Gastroesophageal sphincter (tissue), 4 donors: ENCODE measurements at regions not wholly inside any gene's neighbourhood (a gene's known extent, or its start where the extent isn't known, plus 50 kb on each side); places are given as distances from the start of the nearest gene placed in this dataset.
A peak's percentile ranks its signal among the peaks of the same experiment; 100 is the strongest.

Experiments used
- ATAC-seq: fragments of 150-250 bp; one replicate; pipeline ENCODE4 v1.9.1; 2016; ENCODE audit warnings: mild to moderate bottlenecking, moderate library complexity
- H3K27ac ChIP-seq, 4 donors: fragments of 200-600 bp; sonication (generic) in 3 of 4; 1 replicate in 3 of 4; 2 replicates in 1 of 4; pipeline ENCODE4 v1.5.1; 2016 to 2019
- H3K27me3 ChIP-seq: fragments of 200-600 bp; sonication (generic); one replicate; pipeline ENCODE4 v1.5.1; 2019
- H3K36me3 ChIP-seq, 2 donors: fragments of 200-600 bp; sonication (generic); one replicate each; pipeline ENCODE4 v1.5.1; 2019; ENCODE audit warnings: control low read depth in 1 of 2
- H3K4me1 ChIP-seq, 3 donors: fragments of 200-600 bp; sonication (generic); 1 replicate in 2 of 3; 2 replicates in 1 of 3; pipeline ENCODE4 v1.5.1; 2016 to 2019; ENCODE audit warnings: control low read depth in 2 of 3
- H3K4me3 ChIP-seq, 2 donors: fragments of 200-600 bp; sonication (generic); one replicate each; pipeline ENCODE4 v1.5.1; 2019; ENCODE audit warnings: mild to moderate bottlenecking in 1 of 2, moderate library complexity in 1 of 2
- H3K9me3 ChIP-seq, 3 donors: fragments of 200-600 bp; sonication (generic); one replicate each; pipeline ENCODE4 v1.5.1; 2017 to 2019; ENCODE audit warnings: control low read depth in 2 of 3
- EP300 ChIP-seq: sonication (generic); formaldehyde crosslinking; IDR thresholded peaks from one replicate; pipeline ENCODE4 v1.6.1; 2017; ENCODE audit warnings: antibody characterized with exemption, mild to moderate bottlenecking
- POLR2A ChIP-seq, 2 donors: fragments of 450-650 bp; IDR thresholded peaks; one replicate each; pipeline ENCODE4 v1.6.1; 2017; ENCODE audit warnings: antibody characterized with exemption in 2 of 2, mild to moderate bottlenecking in 2 of 2, moderate library complexity in 1 of 2
- POLR2AphosphoS5 ChIP-seq: sonication (generic); formaldehyde crosslinking; IDR thresholded peaks from one replicate; pipeline ENCODE4 v1.6.1; 2017; ENCODE audit warnings: antibody characterized with exemption
- WGBS, 2 donors: methylation state at CpG; one replicate each; pipeline ENCODE4 v1.1.5; 2018; ENCODE audit warnings: low coverage in 1 of 2; 5-methylcytosine and 5-hydroxymethylcytosine counted together
- TF ChIP-seq, protein P1 (sequence below), 4 experiments: fragments of 200-600 bp in 2 of 4; fragments of 450-650 bp in 2 of 4; sonication (generic) in 1 of 4; IDR thresholded peaks; one replicate each; pipeline ENCODE4 v1.5.1; 2017 to 2019; ENCODE audit warnings: antibody characterized with exemption in 4 of 4, mild to moderate bottlenecking in 2 of 4, moderate library complexity in 2 of 4

DNA sequence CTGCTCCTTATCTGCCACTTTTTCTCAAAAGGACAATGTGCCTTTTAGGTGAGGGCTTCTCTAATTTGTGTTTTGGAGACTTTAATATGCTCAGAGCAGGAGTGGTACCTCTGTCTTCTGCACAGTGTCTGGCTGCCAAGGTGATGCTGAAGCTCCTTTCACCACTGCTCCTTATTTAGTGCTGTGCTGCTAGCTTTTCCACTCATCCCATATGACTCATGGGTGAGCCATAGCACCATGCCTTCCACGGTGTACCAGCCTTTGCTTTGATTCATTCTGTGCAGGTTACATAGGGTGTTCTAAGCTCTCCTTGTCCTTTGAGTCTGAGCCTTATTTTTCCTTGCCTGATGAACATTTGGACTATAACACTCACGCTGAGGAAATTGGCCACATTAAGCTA, 202.4 kb downstream of the ARL6IP6 start:
- TF ChIP-seq POLR2A (IDR thresholded peaks at IDR 0.05) (no peak), EP300 (no peak), POLR2AphosphoS5 (no peak)
- TF ChIP-seq, protein P1, sequence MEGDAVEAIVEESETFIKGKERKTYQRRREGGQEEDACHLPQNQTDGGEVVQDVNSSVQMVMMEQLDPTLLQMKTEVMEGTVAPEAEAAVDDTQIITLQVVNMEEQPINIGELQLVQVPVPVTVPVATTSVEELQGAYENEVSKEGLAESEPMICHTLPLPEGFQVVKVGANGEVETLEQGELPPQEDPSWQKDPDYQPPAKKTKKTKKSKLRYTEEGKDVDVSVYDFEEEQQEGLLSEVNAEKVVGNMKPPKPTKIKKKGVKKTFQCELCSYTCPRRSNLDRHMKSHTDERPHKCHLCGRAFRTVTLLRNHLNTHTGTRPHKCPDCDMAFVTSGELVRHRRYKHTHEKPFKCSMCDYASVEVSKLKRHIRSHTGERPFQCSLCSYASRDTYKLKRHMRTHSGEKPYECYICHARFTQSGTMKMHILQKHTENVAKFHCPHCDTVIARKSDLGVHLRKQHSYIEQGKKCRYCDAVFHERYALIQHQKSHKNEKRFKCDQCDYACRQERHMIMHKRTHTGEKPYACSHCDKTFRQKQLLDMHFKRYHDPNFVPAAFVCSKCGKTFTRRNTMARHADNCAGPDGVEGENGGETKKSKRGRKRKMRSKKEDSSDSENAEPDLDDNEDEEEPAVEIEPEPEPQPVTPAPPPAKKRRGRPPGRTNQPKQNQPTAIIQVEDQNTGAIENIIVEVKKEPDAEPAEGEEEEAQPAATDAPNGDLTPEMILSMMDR (IDR thresholded peaks at IDR 0.05), result no peak
- Histone ChIP-seq H3K4me1 (peaks cover 0 to 4% (median 4%) of the 10 kb centered on the region in 3 donors), H3K4me3 (no peak overlapping the region), H3K27ac (peak overlapping the region in 1 of 4 donors; percentile 51), H3K27me3 (no peaks in the 10 kb centered on the region), H3K9me3 (no peaks in the 10 kb centered on the region), H3K36me3 (no peaks in the 10 kb centered on the region)
- no peak for ATAC-seq
- WGBS, 2 donors, result 21 to 39% methylated on average over 2 of the region's 2 CpGs

DNA sequence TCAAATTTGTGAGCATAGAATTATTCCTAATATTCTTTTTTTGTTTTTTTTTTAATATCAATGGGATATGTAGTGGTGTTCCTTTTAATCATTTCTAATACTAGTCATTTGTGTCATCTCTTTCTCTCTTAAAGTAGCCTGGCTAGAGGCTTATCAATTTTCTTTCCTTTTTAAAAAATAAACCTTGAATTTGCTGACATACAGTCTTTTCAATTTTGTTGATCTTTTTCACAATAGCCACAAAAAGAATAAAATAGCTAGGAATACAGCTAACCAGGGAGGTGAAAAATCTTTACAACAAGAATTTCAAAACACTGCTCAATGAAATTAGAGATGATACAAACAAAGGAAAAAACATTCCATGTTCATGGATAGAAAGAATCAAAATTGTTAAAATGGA, 192.6 kb downstream of the ARL6IP6 start:
- no peak overlapping the region for H3K4me3 ChIP-seq
- no peak for TF ChIP-seq POLR2A (IDR thresholded peaks at IDR 0.05)
- TF ChIP-seq, protein P1 (IDR thresholded peaks at IDR 0.05), result no peak
- no peak overlapping the region for H3K27ac ChIP-seq
- no peaks in the 10 kb centered on the region for H3K27me3 ChIP-seq
- no peaks in the 10 kb centered on the region for H3K36me3 ChIP-seq
- no peaks in the 10 kb centered on the region for H3K9me3 ChIP-seq
- ATAC-seq, result no peak
- no peaks in the 10 kb centered on the region for H3K4me1 ChIP-seq

DNA sequence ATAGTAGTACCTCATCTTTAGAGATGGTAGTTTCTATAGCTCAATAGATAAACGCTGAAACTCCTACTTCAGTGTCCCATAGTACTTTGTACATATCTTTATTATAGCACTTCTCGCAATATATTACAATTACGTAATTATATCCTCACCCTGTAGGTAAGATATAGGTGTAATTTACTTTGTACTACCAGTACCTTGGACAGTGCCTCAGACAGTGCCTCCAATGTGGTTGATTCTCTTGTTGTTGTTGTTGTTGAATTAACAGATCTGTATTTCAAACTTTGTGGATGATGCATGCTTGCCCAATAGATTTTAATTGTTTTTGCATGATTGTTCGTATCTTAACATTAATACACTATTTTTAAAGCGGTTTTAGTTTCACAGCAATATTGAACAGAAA, 188.6 kb downstream of the ARL6IP6 start:
- Histone ChIP-seq H3K4me3 (no peak overlapping the region), H3K36me3 (no peaks in the 10 kb centered on the region), H3K27me3 (no peaks in the 10 kb centered on the region), H3K27ac (no peak overlapping the region), H3K4me1 (no peaks in the 10 kb centered on the region), H3K9me3 (no peaks in the 10 kb centered on the region)
- 67 to 77% methylated on average over 5 of the region's 5 CpGs for WGBS, 2 donors
- TF ChIP-seq, protein P1 (IDR thresholded peaks at IDR 0.05), result no peak
- TF ChIP-seq EP300, result no peak
- TF ChIP-seq POLR2A (IDR thresholded peaks at IDR 0.05), result no peak
- TF ChIP-seq POLR2AphosphoS5, result no peak
- no peak for ATAC-seq

DNA sequence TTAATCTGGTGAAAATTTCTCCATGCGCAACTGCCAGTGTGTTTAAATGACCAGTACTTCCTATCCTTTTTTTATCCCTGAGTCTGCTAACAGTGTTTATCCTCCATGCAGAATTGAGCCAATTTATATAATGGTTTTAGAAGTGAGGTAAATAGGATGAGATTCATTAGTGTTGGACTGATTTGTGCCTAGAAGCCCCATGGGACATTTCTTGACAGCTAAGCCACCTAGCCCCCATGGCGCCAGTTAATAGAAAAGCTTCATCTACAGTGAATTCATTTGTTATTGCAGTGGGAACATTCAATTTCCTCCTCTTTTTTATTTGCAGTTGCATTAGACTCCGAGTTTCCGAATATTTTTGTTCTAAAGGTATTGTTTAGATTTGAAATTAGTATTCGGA, 175.6 kb downstream of the ARL6IP6 start:
- no peaks in the 10 kb centered on the region for H3K9me3 ChIP-seq
- WGBS, 2 donors, result 80 to 94% methylated on average over 4 to 5 of the region's 5 CpGs
- TF ChIP-seq POLR2A (IDR thresholded peaks at IDR 0.05) (no peak), EP300 (no peak), POLR2AphosphoS5 (no peak)
- TF ChIP-seq, protein P1 (IDR thresholded peaks at IDR 0.05), result no peak
- H3K27ac ChIP-seq, result no peak overlapping the region
- H3K27me3 ChIP-seq, result peaks cover 6% of the 10 kb centered on the region
- H3K4me1 ChIP-seq, result peaks cover 0 to 5% (median 0%) of the 10 kb centered on the region in 3 donors
- ATAC-seq, result no peak
- no peak overlapping the region for H3K4me3 ChIP-seq
- no peaks in the 10 kb centered on the region for H3K36me3 ChIP-seq

DNA sequence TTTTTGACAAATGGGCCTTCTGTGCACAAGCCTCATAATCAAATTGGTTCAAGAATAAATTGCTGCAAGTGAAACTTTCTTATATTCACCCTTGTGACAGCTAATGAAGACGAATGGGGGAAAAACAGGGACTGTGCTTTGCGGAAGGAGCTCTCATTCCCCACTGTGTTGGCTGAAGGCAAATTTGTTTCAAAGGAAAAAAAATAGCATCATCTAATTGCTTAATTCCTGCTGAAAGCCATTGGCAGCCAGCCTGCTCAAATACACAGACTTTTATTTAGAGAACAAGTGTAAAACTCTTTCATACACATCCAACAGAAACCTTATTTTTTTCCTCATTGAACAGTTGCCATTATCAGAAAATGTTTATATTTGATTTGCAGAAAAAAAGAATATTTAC, 172.3 kb downstream of the ARL6IP6 start:
- Histone ChIP-seq H3K4me1 (peaks cover 0 to 5% (median 0%) of the 10 kb centered on the region in 3 donors), H3K9me3 (no peaks in the 10 kb centered on the region), H3K4me3 (no peak overlapping the region), H3K36me3 (no peaks in the 10 kb centered on the region), H3K27ac (no peak overlapping the region), H3K27me3 (peaks cover 4% of the 10 kb centered on the region)
- no peak for TF ChIP-seq POLR2A (IDR thresholded peaks at IDR 0.05)
- TF ChIP-seq, protein P1 (IDR thresholded peaks at IDR 0.05), result no peak
- no peak for ATAC-seq
- 11 to 16% methylated on average over 2 of the region's 2 CpGs for WGBS, 2 donors
